PFSK-1 (cell line): ENCODE measurements at regions not wholly inside any gene's neighbourhood (a gene's known extent, or its start where the extent isn't known, plus 50 kb on each side); places are given as distances from the start of the nearest gene placed in this dataset.
A peak's percentile ranks its signal among the peaks of the same experiment; 100 is the strongest.

Source experiments
- FOXP2 ChIP-seq: optimal IDR thresholded peaks from 2 replicates; pipeline ENCODE3; 2011; ENCODE audit warnings: borderline replicate concordance, control low read depth, inconsistent platforms; ENCODE audit not compliant: insufficient read depth; ENCODE audit errors: extremely low read length, extremely low read depth
- POLR2AphosphoS5 ChIP-seq: IDR thresholded peaks from 2 replicates; pipeline ENCODE4 v1.6.1; 2012; ENCODE audit warnings: low read depth, mild to moderate bottlenecking, control low read depth, low read length, moderate library complexity
- SIN3A ChIP-seq: IDR thresholded peaks from 2 replicates; pipeline ENCODE4 v1.6.1; 2012; ENCODE audit warnings: mild to moderate bottlenecking, low read length, moderate library complexity, borderline replicate concordance; ENCODE audit not compliant: insufficient read depth
- TAF1 ChIP-seq: IDR thresholded peaks from 2 replicates; pipeline ENCODE4 v1.6.1; 2012; ENCODE audit warnings: low read length, control low read depth, borderline replicate concordance; ENCODE audit not compliant: insufficient read depth
- TF ChIP-seq, protein P1 (sequence below), 2 experiments: IDR thresholded peaks; 2 replicates each; pipeline versions ENCODE4 v1.6.1 to v1.8.0; 2011 to 2012; ENCODE audit warnings: low read depth in 2 of 2, low read length in 2 of 2, control low read depth in 1 of 2, inconsistent platforms in 1 of 2, mild to moderate bottlenecking in 1 of 2, moderate library complexity in 1 of 2; ENCODE audit not compliant: insufficient read depth in 1 of 2

DNA sequence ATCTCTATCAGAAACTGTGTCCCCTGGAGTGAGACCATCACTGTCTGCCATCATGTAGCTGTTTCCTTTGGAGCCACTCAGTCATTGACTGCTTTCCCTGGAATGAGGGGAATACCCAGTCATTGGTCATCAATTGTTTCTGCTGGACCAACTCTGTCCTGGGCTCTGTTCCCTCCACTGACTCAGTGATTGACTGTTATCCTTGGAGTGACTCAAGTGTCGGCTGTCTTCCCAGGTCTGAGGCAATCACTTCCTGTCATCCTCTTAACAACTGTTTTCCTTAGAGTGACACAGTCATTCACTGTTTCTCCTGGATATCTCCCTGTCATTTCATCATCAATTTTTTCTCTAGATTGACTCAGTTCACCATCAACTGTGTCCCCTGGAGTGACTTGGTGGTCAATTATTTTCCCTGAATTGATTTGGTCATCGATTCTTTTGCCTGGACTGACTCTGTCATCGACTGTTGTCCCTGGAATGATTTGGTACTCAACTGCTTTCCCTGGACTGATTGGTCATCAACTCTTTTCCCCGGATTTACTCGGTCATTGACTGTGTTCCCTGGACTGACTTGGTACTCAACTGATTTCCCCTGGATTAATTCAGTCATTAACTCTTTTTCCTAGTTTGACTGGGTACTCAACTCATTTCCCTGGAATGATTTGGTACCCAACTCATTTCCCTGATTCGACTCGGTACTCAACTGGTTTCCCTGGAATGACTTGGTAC lies 327.9 kb upstream of the VCX start:
- TF ChIP-seq TAF1 (no peak), POLR2AphosphoS5 (no peak), SIN3A (no peak), FOXP2 (no peak)
- TF ChIP-seq, protein P1, sequence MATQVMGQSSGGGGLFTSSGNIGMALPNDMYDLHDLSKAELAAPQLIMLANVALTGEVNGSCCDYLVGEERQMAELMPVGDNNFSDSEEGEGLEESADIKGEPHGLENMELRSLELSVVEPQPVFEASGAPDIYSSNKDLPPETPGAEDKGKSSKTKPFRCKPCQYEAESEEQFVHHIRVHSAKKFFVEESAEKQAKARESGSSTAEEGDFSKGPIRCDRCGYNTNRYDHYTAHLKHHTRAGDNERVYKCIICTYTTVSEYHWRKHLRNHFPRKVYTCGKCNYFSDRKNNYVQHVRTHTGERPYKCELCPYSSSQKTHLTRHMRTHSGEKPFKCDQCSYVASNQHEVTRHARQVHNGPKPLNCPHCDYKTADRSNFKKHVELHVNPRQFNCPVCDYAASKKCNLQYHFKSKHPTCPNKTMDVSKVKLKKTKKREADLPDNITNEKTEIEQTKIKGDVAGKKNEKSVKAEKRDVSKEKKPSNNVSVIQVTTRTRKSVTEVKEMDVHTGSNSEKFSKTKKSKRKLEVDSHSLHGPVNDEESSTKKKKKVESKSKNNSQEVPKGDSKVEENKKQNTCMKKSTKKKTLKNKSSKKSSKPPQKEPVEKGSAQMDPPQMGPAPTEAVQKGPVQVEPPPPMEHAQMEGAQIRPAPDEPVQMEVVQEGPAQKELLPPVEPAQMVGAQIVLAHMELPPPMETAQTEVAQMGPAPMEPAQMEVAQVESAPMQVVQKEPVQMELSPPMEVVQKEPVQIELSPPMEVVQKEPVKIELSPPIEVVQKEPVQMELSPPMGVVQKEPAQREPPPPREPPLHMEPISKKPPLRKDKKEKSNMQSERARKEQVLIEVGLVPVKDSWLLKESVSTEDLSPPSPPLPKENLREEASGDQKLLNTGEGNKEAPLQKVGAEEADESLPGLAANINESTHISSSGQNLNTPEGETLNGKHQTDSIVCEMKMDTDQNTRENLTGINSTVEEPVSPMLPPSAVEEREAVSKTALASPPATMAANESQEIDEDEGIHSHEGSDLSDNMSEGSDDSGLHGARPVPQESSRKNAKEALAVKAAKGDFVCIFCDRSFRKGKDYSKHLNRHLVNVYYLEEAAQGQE (IDR thresholded peaks at IDR 0.05; ENCODE audit: insufficient read depth in 1 of 2, low read depth in 2 of 2, low read length in 2 of 2), result no peak

GRCh38 chrX:7512845-7513244 lies 330.1 kb upstream of the VCX start:
- TF ChIP-seq POLR2AphosphoS5, result no peak
- TF ChIP-seq FOXP2, result no peak
- TF ChIP-seq, protein P1 (IDR thresholded peaks at IDR 0.05; ENCODE audit: insufficient read depth in 1 of 2, low read depth in 2 of 2, low read length in 2 of 2), result no peak
- no peak for TF ChIP-seq TAF1
- TF ChIP-seq SIN3A, result no peak

- no peak for TF ChIP-seq POLR2AphosphoS5
- TF ChIP-seq TAF1, result no peak
- TF ChIP-seq, protein P1 (IDR thresholded peaks at IDR 0.05; ENCODE audit: insufficient read depth in 1 of 2, low read depth in 2 of 2, low read length in 2 of 2), result no peak
- no peak for TF ChIP-seq FOXP2
- no peak for TF ChIP-seq SIN3A
Measured at GRCh38 chrX:7503251-7503650, 339.7 kb upstream of the VCX start.

DNA sequence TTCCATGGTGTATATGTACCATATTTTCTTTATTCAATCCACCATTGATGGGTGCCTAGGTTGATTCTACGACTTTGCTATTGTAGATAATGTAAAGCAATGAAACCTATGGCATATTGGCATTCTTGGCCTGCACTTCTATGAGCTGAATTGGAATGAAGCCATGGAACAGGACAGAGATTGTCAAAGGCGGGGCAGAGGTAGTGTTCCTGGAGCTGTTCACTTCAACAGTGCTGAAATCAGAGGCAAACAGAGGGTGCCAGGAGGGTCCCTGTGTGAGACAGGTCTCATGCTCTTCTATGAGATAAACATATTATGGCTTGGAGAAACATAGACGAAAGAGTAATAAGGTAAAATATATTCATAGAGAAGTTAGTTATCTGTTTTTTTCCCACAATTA lies 342.6 kb upstream of the VCX start:
- TF ChIP-seq SIN3A, result no peak
- TF ChIP-seq, protein P1 (IDR thresholded peaks at IDR 0.05; ENCODE audit: insufficient read depth in 1 of 2, low read depth in 2 of 2, low read length in 2 of 2), result peak in 1 of 2 experiments; percentile 78; a peak in 2 of 4 replicates
- no peak for TF ChIP-seq TAF1
- no peak for TF ChIP-seq POLR2AphosphoS5
- TF ChIP-seq FOXP2, result no peak
